EH (cell line): ENCODE measurements at regions not wholly inside any gene's neighbourhood (a gene's known extent, or its start where the extent isn't known, plus 50 kb on each side); places are given as distances from the start of the nearest gene placed in this dataset.

Source experiments
- DNase-seq: peaks from one replicate; pipeline ENCODE4 v3.0.0-alpha.2; 2015; ENCODE audit warnings: low read depth

DNA sequence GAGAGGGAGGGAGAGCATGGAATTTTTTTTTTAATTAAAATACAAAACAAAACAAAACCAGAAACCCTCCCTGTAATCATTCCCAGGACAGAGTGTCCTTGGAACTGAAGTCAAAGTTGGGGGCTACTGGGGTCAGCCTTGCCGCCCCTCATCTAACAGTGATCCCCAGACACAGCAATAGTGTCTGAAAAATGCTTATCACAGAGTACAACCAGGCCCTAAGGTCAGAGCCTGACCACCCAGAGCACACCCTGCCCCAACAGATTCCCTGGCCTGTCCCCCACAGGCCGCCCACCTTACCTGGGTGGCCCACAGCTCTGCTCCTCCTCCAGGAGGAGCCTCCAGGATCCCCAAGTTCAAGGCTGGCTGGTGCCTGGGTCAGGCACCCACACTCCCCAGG lies 101.6 kb upstream of the LINGO1 start:
- no peak for DNase-seq

DNA sequence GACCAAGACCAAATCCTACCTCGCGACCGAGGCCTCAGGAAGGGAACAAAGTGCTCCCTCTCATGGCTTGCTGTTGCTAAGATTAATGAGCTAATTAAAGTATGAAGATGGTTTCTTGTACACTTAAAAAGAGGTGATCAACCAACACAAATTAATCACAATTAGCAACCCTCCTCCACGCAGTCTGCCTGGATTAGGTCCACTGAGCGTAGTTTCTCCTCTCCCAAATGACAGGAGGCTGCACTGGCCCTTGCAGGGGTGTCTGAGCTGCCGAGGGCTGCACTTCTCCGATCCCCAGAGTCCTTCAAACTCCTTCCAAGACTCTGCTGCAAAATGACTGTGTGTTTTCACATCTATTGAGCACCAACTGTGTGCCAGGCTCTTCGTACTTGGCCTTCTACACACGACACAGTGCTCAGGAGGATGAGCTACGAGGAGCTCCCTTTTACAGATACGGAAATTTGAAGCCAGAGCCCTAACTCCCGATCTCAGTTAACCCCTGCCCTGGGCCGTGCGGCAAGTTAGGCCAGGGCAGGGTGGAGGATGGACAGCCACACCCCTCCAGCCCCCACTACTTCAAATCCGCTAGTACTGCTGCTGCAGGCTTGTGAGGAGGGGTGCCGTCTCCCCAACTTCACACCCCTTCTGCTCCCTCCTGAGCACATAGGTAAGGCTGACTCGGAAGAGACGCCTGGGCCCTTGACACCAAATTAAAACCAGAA lies 101.0 kb upstream of the LINGO1 start:
- DNase-seq: no peak

DNA sequence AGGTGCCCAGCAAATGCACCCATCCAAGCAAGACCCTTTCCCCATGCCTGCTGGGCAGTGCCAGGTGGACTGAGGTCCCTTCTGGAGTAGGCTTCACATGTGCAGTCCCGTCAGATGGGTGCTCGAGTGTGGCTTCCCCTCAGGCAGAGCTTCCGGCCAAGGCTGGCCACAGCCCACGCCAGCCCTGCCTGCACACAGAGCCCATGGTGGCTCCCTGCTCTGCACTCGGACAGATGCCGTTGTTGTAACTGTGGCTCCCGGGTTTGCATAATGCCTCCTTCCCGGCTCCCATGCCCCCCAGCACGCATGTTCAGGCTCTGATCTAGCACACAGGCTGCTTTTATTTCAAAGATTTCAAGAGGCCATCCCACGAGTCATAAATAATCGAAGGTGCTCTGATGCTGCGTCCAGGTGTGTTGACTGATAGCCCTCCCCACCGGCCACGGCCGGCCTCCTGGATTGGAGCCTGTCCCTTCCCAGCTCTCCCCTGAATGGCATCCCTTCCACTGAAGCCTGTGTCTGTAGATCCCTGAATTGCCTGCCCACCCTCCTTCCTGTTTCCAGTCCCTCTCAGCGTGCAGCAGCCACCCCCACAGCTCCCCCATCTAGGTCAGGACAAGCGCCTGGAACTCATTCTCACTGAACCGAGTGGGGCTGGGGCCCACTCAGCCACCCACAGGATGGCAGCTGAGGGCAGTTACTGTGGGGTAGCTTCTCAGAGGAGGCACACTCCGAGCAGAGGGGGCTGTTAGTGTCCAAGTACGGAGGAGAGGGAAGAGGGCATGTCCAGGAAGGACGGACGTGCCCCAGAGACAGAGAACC lies 100.0 kb upstream of the LINGO1 start:
- no peak for DNase-seq

GRCh38 chr15:77731945-77732344 lies 99.2 kb upstream of the LINGO1 start:
- no peak for DNase-seq

DNA sequence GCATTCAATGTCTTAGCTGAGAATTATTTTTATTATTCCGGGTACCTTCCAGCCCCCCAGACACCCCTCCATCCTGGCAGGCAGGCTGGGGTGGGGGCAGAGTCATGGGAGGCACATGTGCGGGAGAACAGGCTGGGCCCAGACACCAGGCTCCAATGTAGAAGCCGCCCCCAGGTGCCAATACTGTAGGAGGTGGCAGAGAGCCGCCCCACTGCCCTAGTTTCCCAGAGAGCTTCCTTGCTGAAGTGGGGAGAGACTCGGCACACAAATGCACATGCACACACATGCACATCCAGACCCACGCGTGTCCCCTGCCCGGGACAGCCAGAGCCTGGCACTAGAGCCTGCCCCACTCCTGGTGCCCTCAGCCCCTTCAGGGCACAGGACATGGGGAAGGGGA lies 98.4 kb upstream of the LINGO1 start:
- DNase-seq: no peak

DNA sequence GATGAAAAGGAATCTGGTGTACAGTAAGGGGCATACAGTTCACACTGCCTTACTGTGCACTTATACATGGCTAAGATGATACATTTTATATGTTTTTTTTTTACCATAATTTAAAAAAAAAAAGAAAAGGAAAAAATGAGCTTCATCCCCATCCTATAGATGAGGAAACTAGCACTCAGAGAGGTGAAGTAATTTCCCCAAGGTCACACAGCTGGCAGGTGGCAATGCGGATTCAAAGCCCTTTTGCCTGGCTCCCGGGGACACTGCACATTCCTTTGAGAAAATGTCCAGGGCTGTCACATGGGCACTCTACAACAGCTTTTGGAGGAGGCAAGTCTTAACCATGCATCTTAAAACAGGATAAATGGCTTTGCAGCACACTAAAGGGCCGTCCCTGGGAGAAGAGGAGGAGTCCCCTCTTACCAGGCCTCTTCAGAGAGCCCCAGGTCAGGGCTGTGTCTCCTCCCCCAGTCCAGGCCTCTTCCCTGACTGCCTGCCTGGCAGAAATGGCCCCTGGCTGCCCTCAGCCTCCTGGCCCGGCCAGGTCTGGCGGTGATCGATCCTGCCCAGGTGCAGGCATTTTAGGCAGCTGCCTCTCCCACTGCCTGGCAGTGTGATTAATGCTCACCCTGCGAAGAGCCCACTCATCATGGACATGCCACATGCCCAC lies 95.1 kb upstream of the LINGO1 start:
- no peak for DNase-seq

GRCh38 chr15:77724715-77725114 lies 92.0 kb upstream of the LINGO1 start:
- no peak for DNase-seq

GRCh38 chr15:77723756-77724155 lies 91.0 kb upstream of the LINGO1 start:
- no peak for DNase-seq

DNA sequence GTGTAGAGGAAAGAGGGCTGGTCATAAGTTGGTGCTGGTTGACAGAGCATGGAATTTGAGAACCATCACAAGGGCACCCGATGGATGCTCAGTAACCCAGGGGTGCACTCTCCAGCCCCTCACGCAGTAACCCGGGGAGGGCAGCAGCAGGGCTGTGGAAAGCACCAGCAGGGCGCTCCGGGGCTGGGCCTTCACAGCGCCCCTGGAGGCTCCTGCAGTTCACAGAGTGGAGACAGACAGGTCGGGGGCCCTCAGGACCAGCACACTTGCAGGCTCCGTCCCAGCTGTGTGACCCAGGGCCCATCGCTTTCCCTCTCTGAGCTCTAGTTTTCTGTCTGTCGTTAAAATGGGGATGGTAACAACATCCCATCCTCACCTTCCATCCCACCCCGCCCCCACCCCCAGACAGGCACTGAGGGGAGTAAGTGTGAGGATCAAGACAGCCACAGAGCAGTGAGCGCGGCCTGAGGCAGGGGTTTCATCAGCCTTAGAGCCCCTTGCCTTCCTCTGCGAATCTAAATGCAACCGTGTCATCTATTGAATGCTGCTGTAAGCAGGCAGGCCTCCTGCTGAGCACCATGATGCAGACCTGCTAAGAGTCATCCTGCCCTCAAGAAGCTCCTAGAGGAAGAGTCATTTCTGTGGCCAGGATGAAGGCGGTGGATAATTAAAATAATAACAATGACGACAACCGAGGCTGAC lies 90.2 kb upstream of the LINGO1 start:
- no peak for DNase-seq

GRCh38 chr15:77721963-77722362 lies 89.3 kb upstream of the LINGO1 start:
- DNase-seq: no peak

- peak; percentile 1 for DNase-seq
Observed at GRCh38 chr15:77720655-77721054, 87.9 kb upstream of the LINGO1 start.

GRCh38 chr15:77720173-77720572 lies 87.5 kb upstream of the LINGO1 start:
- DNase-seq: no peak

DNA sequence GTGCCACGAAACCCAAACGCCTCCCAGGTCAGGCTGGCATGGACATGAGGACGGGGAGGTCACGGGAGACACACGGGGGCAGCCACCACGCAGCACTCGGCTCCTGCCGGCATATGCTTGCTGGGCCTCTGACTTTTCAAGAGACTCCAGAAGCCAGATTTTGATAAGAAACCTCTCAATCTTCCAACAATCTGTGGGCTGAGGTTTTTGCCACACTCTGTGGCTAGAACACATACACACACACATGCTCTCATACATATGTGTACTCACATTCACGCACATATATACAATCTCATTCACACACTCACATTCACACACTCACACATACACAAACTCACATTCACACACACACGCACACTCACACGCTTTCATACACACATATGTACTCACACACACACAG lies 86.7 kb upstream of the LINGO1 start:
- no peak for DNase-seq

GRCh38 chr15:77717333-77717990 lies 84.8 kb upstream of the LINGO1 start:
- DNase-seq: no peak

DNA sequence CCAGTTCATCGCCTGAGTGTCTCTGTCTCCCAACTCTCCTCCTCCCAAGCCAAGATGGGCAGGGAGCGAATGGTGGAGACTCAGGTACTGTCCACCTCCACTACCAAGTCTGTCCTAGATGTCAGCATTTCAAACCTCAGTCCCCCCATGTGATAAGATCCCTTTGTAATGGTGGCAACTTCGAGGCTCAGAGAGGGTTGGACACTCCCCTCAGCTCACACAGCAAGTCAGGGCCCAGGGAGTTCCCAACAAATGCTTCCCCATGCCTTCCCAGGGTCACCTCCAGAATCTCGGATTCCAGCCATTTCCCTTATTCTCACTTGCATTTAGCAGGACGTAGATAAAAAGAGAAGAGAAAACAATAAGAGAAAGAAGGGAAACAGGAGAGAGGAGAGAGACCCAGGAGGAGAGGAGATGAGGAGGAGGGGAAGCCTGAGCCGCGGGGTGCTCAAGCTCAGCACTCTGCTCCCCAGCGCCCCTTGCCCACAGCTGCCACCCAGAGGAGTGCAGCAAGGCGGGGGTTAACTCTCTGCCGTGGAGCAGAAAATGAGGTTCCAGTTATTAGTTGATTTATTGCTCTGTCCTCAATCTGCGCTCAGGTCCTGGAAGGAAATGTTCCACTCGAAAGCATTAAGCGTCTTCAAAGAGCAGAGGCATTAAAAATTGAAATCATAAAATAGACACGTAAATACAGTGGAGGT lies 84.1 kb upstream of the LINGO1 start:
- no peak for DNase-seq

DNA sequence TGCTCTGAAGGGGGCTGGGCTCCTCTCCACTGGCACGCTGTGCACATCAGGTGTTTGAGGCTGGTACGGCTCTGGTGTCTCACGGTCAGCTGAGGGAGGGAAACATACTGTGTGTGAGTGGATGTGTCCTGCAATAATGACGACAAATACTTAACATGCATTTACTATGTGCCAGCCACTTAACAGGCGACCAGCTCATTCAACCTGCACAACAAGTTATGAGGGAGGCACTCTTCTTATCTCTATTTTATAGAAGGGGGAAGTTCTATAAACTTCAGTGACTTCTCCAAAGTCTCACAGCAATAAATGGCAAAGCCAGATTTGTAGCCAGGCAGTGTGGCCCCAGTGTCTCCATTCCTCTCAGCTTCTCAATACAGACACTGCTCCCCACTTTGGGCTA lies 83.1 kb upstream of the LINGO1 start:
- DNase-seq: no peak

DNA sequence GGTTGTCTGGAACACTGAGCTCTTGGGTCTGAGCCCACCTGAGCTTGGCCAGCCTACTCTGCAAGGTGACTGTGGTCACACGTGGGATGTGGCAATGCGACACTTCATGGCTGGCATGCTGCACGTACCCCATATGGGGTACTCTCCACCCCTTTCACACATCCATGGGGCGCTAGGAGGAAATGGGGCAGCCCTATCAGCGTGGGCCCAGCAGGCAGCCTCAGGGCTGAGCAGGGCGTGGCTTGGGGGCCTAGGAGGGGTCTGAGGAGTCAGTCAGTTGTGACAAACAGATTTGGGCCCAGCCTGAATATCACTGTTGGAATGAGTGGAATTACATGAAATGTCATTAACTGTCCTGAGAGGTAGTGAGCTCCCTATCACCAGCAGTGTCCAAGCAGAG lies 82.3 kb upstream of the LINGO1 start:
- DNase-seq: no peak

DNA sequence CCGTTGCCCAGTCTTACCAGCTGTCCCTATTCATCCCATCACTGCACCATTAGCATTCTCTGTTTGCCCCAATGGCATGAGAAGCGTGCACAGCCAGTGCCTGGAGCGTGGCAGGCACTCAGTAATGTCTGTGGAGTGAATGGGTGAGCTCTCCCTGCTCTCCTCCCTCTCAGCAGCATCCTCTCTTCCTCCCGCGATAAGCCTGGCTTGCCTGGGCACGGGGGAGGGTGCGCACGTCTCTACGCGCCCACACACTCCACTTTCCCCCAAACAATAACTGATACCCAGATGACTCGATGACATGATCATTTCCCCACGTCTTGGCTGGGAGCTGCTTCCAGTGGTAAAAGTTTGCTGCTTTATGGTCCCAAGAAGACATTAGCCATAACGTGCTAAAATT lies 81.8 kb upstream of the LINGO1 start:
- DNase-seq: no peak

GRCh38 chr15:77714023-77714422 lies 81.3 kb upstream of the LINGO1 start:
- DNase-seq: no peak

- DNase-seq: no peak
Observed at GRCh38 chr15:77713281-77713680, 80.6 kb upstream of the LINGO1 start.

DNA sequence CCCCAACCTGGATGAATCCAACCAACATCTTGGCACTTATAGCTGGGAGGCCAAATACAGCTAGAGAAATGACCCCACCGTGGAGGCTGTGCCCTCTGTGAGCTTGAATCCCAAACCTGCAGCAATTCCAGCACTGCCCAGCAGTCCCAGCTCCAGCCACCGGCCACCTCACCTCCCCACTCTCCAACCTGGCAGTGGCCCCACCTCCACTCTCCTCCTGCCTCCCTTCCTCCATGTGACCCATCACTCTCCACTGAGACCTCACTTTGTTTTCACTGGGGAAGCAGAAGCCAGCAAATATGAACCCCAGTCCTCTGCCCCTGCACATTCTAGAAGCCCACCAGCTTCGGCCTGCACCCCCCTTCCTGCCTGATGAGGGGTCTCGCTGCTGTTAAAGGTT lies 79.7 kb upstream of the LINGO1 start:
- DNase-seq: no peak
